Dedifferentiated amniotic fluid mesenchymal stem cell (primary cell): ENCODE measurements at regions not wholly inside any gene's neighbourhood (a gene's known extent, or its start where the extent isn't known, plus 50 kb on each side); places are given as distances from the start of the nearest gene placed in this dataset.
"Not testable (repeated sequence)": the region's sequence is repeated elsewhere in the genome, so short reads cannot be mapped to it uniquely, and the experiment has no call there.

ENCODE experiments used
- DNase-seq: peaks from one replicate; pipeline ENCODE4 v3.0.0-alpha.2; 2016; ENCODE audit errors: extremely low spot score

GRCh38 chr4:71209161-71209560 lies 129.7 kb upstream of the SLC4A4 start:
- peak; percentile 63 for DNase-seq

GRCh38 chr4:71210823-71211222 lies 128.0 kb upstream of the SLC4A4 start:
- DNase-seq: peak; percentile 66

GRCh38 chr4:71211748-71212147 lies 127.1 kb upstream of the SLC4A4 start:
- DNase-seq: no peak

GRCh38 chr4:71212216-71212615 lies 126.6 kb upstream of the SLC4A4 start:
- no peak for DNase-seq

- no peak for DNase-seq
These were observed 124.2 kb upstream of the SLC4A4 start for GRCh38 chr4:71214578-71214977.

- DNase-seq: no peak
These were observed 122.4 kb upstream of the SLC4A4 start for GRCh38 chr4:71216316-71216959.

- DNase-seq: no peak
These were observed 121.1 kb upstream of the SLC4A4 start for GRCh38 chr4:71217688-71218087.

GRCh38 chr4:71220848-71221247 lies 118.0 kb upstream of the SLC4A4 start:
- DNase-seq: not testable (repeated sequence)

GRCh38 chr4:71221510-71222466 lies 117.0 kb upstream of the SLC4A4 start:
- no peak for DNase-seq

GRCh38 chr4:71222661-71223060 lies 116.2 kb upstream of the SLC4A4 start:
- DNase-seq: no peak

GRCh38 chr4:71229477-71230270 lies 109.1 kb upstream of the SLC4A4 start:
- DNase-seq: peak; percentile 71

- no peak for DNase-seq
These were observed 108.3 kb upstream of the SLC4A4 start for GRCh38 chr4:71230271-71231128.

GRCh38 chr4:71231129-71232055 lies 107.4 kb upstream of the SLC4A4 start:
- peak; percentile 77 for DNase-seq

GRCh38 chr4:71232056-71232430 lies 106.8 kb upstream of the SLC4A4 start:
- DNase-seq: no peak

GRCh38 chr4:71232846-71233245 lies 106.0 kb upstream of the SLC4A4 start:
- DNase-seq: no peak

GRCh38 chr4:71235311-71236201 lies 103.3 kb upstream of the SLC4A4 start:
- DNase-seq: no peak

- DNase-seq: no peak
These were observed 102.6 kb upstream of the SLC4A4 start for GRCh38 chr4:71236226-71236625.

GRCh38 chr4:71237641-71238040 lies 101.2 kb upstream of the SLC4A4 start:
- DNase-seq: no peak

- DNase-seq: no peak
These were observed 99.5 kb upstream of the SLC4A4 start for GRCh38 chr4:71239365-71239764.
